Gastrocnemius medialis (tissue), 4 donors: ENCODE measurements at regions not wholly inside any gene's neighbourhood (a gene's known extent, or its start where the extent isn't known, plus 50 kb on each side); places are given as distances from the start of the nearest gene placed in this dataset.

Experiments used
- CTCF ChIP-seq, 5 experiments: fragments of 450-650 bp in 3 of 5; fragments of 200-600 bp in 2 of 5; sonication (generic) in 2 of 5; IDR thresholded peaks in 4 of 5; conservative IDR thresholded peaks in 1 of 5; 1 replicate in 4 of 5; 2 replicates in 1 of 5; pipeline ENCODE4 v1.5.1; 2016 to 2019; ENCODE audit warnings: antibody characterized with exemption in 5 of 5, mild to moderate bottlenecking in 3 of 5, moderate library complexity in 3 of 5
- POLR2A ChIP-seq, 2 donors: fragments of 450-650 bp; IDR thresholded peaks; one replicate each; pipeline ENCODE4 v1.6.1; 2017; ENCODE audit warnings: antibody characterized with exemption in 2 of 2, mild to moderate bottlenecking in 2 of 2, moderate library complexity in 2 of 2

GRCh38 chr22:49687786-49688515, 139.7 kb downstream of the BRD1 start:
- TF ChIP-seq CTCF (IDR thresholded peaks at IDR 0.05 in 4 of 5, conservative IDR thresholded peaks at IDR 0.05 in 1 of 5) (no peak), POLR2A (IDR thresholded peaks at IDR 0.05) (no peak)
